Muscle layer of duodenum (tissue), 2 donors: ENCODE measurements at regions not wholly inside any gene's neighbourhood (a gene's known extent, or its start where the extent isn't known, plus 50 kb on each side); places are given as distances from the start of the nearest gene placed in this dataset.

Source experiments
- H3K27ac ChIP-seq: one replicate; pipeline ENCODE4 v1.7.0; 2013; ENCODE audit warnings: mild to moderate bottlenecking, low read length
- H3K27me3 ChIP-seq: one replicate; pipeline ENCODE4 v1.7.0; 2013; ENCODE audit warnings: low read depth, mild to moderate bottlenecking, control low read depth, low read length
- H3K36me3 ChIP-seq, 2 donors: one replicate each; pipeline ENCODE4 v1.7.0; 2013; ENCODE audit warnings: low read length in 2 of 2, control low read depth in 1 of 2, mild to moderate bottlenecking in 1 of 2; ENCODE audit not compliant: insufficient read depth in 2 of 2, control insufficient read depth in 1 of 2
- H3K4me1 ChIP-seq, 2 donors: one replicate each; pipeline ENCODE4 v1.7.0; 2013; ENCODE audit warnings: low read length in 2 of 2, mild to moderate bottlenecking in 2 of 2, control low read depth in 1 of 2, moderate library complexity in 1 of 2; ENCODE audit not compliant: insufficient read depth in 2 of 2, control insufficient read depth in 1 of 2
- H3K4me3 ChIP-seq, 2 donors: one replicate each; pipeline ENCODE4 v1.7.0; 2013; ENCODE audit warnings: low read length in 2 of 2, low read depth in 1 of 2, mild to moderate bottlenecking in 1 of 2
- H3K9me3 ChIP-seq, 2 donors: one replicate each; pipeline ENCODE4 v1.7.0; 2013; ENCODE audit warnings: low read length in 2 of 2, control low read depth in 1 of 2, mild to moderate bottlenecking in 1 of 2; ENCODE audit not compliant: control insufficient read depth in 1 of 2
- donor health status: healthy.

DNA sequence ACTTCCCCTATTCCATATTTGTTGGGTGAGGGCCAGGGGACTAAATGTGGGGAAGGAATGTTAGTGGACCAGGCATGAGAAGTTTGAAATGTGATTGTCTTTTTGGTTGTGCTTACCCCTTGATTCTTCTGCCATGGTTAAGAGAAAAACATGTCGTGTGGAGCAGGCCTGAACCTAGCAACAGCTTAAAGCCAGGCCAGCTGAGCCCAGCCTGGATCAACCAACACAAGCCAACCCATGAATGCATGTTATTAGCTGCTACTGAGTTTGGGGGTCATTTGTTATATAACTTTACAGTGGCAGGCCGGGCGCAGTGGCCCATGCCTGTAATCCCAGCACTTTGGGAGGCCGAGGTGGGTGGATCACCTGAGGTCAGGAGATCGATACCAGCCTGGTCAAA, 52.4 kb upstream of the TRIO start:
- H3K4me1 ChIP-seq: no peaks in the 10 kb centered on the region
- no peak overlapping the region for H3K4me3 ChIP-seq
- no peak overlapping the region for H3K27ac ChIP-seq
- H3K27me3 ChIP-seq: no peaks in the 10 kb centered on the region
- no peaks in the 10 kb centered on the region for H3K9me3 ChIP-seq
- no peaks in the 10 kb centered on the region for H3K36me3 ChIP-seq

- H3K27ac ChIP-seq: no peak overlapping the region
- H3K4me1 ChIP-seq: no peaks in the 10 kb centered on the region
- no peaks in the 10 kb centered on the region for H3K9me3 ChIP-seq
- H3K4me3 ChIP-seq: no peak overlapping the region
- no peaks in the 10 kb centered on the region for H3K36me3 ChIP-seq
- H3K27me3 ChIP-seq: no peaks in the 10 kb centered on the region
These were observed 52.9 kb upstream of the TRIO start for GRCh38 chr5:14090290-14090689.

DNA sequence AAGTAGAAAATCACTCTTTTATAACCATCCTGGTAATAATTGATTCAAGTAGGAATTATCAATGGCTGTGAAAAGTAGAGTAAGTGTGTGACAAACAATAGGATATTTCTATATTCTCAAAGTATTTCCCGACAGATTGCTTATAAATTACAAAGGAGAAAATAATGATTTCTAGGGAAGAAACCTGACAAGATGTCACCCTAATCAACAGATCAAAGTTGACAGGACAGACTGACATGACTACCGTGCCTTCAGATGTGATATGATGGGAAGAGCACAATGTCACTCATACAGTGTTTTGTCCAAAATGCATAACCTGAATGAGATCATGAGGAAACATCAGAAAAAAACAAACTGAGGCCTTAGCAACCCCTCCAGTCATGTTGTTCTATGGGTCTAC, 53.9 kb upstream of the TRIO start:
- H3K27me3 ChIP-seq: no peaks in the 10 kb centered on the region

GRCh38 chr5:14086261-14086660, 56.9 kb upstream of the TRIO start:
- no peak overlapping the region for H3K27ac ChIP-seq
- H3K4me3 ChIP-seq: no peak overlapping the region
- H3K36me3 ChIP-seq: no peaks in the 10 kb centered on the region
- H3K27me3 ChIP-seq: no peaks in the 10 kb centered on the region
- no peaks in the 10 kb centered on the region for H3K4me1 ChIP-seq
- H3K9me3 ChIP-seq: no peaks in the 10 kb centered on the region

More for the DNA sequence above, 53.9 kb upstream of the TRIO start:
- Histone ChIP-seq H3K4me3 (no peak overlapping the region), H3K36me3 (no peaks in the 10 kb centered on the region), H3K9me3 (no peaks in the 10 kb centered on the region), H3K4me1 (no peaks in the 10 kb centered on the region), H3K27ac (no peak overlapping the region)

- H3K36me3 ChIP-seq: no peaks in the 10 kb centered on the region
- H3K27ac ChIP-seq: no peak overlapping the region
- no peaks in the 10 kb centered on the region for H3K4me1 ChIP-seq
- no peaks in the 10 kb centered on the region for H3K9me3 ChIP-seq
- H3K27me3 ChIP-seq: no peaks in the 10 kb centered on the region
- no peak overlapping the region for H3K4me3 ChIP-seq
These were observed 60.2 kb upstream of the TRIO start for GRCh38 chr5:14082973-14083372.

DNA sequence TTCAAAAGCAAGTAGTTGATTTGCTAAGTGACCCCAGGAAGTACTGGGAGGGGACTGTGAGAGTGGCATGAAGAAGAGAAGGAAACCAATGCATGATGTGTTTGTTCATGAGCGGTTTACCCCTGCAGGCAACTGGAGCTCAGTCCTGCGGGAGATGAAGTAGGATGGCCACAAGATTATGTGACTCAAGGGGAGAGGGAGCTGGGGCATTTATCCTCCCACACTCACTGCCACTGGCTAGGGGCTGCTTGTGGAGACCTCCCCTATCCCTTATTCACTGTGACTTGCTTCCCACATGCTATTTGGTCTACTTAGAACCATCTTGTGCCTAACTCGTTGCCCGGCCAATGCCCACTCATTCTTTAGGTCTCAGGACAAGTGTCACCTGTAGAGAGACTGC, 60.6 kb upstream of the TRIO start:
- Histone ChIP-seq H3K9me3 (no peaks in the 10 kb centered on the region), H3K4me3 (no peak overlapping the region), H3K4me1 (no peaks in the 10 kb centered on the region), H3K27ac (no peak overlapping the region), H3K36me3 (no peaks in the 10 kb centered on the region), H3K27me3 (no peaks in the 10 kb centered on the region)

DNA sequence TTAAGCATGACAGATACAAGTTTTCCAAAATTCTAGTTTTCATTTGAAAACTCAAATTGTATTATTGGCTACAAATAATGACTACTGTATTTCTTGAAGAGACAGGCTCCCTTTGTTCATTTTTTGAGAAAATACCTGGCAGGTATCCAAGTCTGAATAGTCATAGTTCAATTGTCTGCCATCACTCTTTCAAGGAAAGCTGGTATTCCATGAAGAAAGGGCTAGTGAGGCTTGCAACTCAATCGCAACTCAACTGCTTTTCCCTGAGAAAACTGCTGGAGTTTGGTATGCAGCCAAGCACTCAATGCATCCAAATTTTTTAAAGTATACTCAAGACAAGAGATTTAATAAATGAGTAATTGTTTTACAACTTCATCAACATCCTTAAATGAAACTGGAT, 61.4 kb upstream of the TRIO start:
- Histone ChIP-seq H3K9me3 (no peaks in the 10 kb centered on the region), H3K36me3 (no peaks in the 10 kb centered on the region), H3K4me3 (no peak overlapping the region), H3K27me3 (no peaks in the 10 kb centered on the region), H3K27ac (no peak overlapping the region), H3K4me1 (no peaks in the 10 kb centered on the region)

- Histone ChIP-seq H3K4me3 (no peak overlapping the region), H3K4me1 (no peaks in the 10 kb centered on the region)
These were observed 64.4 kb upstream of the TRIO start for GRCh38 chr5:14078716-14079115.

DNA sequence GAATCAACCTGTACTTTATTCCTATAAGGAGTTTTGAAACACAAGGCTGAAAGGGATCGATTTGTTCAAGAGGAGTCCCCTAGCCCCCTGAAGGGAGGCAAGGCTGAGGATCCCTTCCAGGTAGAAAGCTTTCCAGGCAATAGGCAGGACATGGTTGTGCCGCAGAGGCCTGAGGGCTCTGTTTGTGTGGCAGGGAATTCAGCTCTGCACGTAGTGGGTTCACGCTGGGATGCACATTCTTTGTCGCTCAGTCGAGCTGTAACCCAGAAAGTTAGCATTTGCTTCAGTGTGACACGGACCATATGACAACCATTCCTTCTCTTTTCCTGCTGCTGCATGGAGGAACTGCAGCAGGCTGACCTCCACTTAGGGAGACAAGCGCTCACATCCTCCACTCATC, 65.6 kb upstream of the TRIO start:
- no peak overlapping the region for H3K27ac ChIP-seq
- no peak overlapping the region for H3K4me3 ChIP-seq
- no peaks in the 10 kb centered on the region for H3K36me3 ChIP-seq

More at GRCh38 chr5:14078716-14079115, 64.4 kb upstream of the TRIO start:
- H3K36me3 ChIP-seq: no peaks in the 10 kb centered on the region
- H3K27ac ChIP-seq: no peak overlapping the region
- H3K27me3 ChIP-seq: no peaks in the 10 kb centered on the region
- no peaks in the 10 kb centered on the region for H3K9me3 ChIP-seq

GRCh38 chr5:14076561-14076960, 66.6 kb upstream of the TRIO start:
- no peaks in the 10 kb centered on the region for H3K4me1 ChIP-seq
- H3K36me3 ChIP-seq: no peaks in the 10 kb centered on the region
- no peaks in the 10 kb centered on the region for H3K9me3 ChIP-seq
- no peak overlapping the region for H3K27ac ChIP-seq
- no peak overlapping the region for H3K4me3 ChIP-seq
- no peaks in the 10 kb centered on the region for H3K27me3 ChIP-seq

More for the DNA sequence above, 65.6 kb upstream of the TRIO start:
- Histone ChIP-seq H3K4me1 (no peaks in the 10 kb centered on the region), H3K9me3 (no peaks in the 10 kb centered on the region), H3K27me3 (no peaks in the 10 kb centered on the region)

- Histone ChIP-seq H3K27me3 (no peaks in the 10 kb centered on the region), H3K27ac (no peak overlapping the region), H3K36me3 (no peaks in the 10 kb centered on the region), H3K9me3 (no peaks in the 10 kb centered on the region), H3K4me3 (no peak overlapping the region), H3K4me1 (no peaks in the 10 kb centered on the region)
These were observed 67.2 kb upstream of the TRIO start for GRCh38 chr5:14075937-14076336.

DNA sequence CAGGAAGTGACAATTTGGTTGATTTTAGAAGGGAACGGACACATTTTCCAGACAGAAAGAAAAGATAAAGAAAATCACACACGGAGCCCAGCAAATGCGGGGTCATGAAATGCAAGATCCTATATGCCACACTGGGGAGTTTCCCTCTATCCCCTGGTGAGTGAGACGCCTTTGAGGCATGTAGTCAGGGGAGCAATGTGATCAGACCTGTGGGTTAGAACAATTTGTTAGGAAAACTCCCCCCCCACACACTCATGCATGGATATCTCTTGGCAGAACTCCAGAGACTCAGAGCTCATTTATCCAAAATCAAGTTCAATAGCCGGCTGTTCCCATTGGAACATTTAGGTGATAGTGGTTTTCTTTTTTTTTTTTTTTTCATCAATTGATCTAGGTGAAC, 71.7 kb upstream of the TRIO start:
- Histone ChIP-seq H3K4me3 (no peak overlapping the region), H3K36me3 (no peaks in the 10 kb centered on the region), H3K27me3 (no peaks in the 10 kb centered on the region), H3K4me1 (no peaks in the 10 kb centered on the region), H3K27ac (no peak overlapping the region), H3K9me3 (no peaks in the 10 kb centered on the region)
